ENCODE measurements at regions not wholly inside any gene's neighbourhood (a gene's known extent, or its start where the extent isn't known, plus 50 kb on each side); places are given as distances from the start of the nearest gene placed in this dataset.
"Not testable (repeated sequence)": the region's sequence is repeated elsewhere in the genome, so short reads cannot be mapped to it uniquely, and the experiment has no call there.

DNA sequence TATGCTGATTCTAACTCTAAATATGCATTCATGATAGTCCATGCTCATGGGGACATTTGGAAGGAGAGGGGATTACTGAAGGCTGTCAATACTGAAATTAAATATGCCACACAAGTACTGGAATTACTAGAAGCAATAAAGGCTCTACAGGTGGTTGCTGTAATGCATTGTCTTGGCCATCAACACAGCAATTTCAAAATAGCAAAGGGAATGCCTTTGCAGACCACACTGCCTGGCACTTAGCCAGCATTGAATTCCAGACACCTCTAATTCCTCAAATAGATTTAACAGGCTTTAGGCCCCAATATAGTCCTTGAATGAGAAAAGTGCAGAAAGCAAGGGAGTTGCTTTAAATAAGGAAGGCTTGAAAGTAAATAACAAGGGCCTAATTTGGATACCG lies 115.8 kb upstream of the PLCL2 start:
- DNase-seq (ENCODE audit: low spot score), result no peak

DNA sequence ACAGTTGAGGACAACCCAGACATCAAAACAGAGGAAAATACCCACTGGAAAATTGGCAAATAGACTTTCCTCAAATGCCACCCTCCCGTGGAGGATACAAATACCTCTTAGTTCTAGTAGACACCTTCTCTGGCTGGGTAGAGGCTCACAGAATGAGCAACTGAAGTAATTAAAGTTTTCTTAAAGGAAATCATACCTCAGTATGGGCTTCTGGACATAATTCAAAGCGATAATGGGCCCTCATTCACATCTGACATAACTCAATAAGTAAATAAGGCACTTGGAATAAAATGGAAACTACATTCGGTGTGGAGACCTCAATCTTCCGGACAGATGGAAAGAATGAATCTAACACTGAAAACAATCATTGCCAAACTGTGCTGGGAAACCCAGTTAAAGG lies 115.2 kb upstream of the PLCL2 start:
- DNase-seq (ENCODE audit: low spot score), result no peak

DNA sequence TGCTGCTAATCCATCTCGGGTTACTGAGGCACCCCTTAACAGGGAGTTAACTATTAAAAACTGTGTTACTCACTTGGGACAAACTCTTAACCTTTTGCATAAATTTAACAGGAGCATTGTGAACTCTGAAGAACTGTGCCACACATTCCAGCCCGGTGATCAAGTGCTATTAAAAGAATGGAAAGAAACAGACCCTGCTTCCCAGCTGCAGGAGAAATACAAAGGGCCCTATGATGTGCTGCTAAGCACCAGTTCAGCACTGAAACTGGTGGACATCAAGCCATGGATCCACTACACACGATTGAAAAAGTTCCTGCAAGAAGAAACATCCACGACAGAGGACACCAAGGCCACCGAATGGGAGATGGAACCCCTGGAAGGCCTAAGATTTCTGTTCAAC lies 114.7 kb upstream of the PLCL2 start:
- DNase-seq (ENCODE audit: low spot score), result no peak

DNA sequence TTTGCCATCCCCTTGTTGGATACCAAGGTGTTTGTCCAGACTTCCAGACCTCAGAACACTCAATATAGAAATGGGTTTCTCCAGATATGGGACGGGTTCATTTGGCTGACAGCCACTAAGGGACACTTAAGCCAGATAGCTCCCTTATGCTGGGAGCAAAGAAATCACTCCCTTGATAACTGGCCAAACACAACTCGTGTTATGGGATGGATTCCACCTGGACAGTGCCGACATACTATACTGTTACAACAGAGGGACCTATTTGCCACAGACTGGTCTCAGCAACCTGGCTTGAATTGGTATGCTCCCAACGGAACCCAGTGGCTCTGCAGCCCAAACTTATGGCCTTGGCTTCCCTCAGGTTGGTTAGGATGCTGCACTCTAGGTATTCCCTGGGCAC lies 114.0 kb upstream of the PLCL2 start:
- no peak for DNase-seq (ENCODE audit: low spot score)

DNA sequence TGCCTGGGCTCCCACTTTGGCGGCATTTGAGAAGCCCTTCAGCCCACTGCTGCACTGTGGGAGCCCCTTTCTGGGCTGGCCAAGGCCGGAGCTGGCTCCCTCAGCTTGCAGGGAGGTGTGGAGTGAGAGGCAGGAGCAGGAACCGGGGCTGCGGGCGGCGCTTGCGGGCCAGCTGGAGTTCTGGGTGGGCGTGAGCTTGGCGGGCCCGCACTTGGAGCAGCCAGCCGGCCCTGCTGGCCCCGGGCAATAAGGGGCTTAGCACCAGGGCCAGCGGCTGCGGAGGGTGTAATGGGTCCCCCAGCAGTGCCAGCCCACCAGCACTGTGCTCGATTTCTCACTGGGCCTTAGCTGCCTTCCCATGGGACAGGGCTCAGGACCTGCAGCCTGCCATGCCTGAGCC lies 111.2 kb upstream of the PLCL2 start:
- DNase-seq (ENCODE audit: low spot score), result not testable (repeated sequence)

DNA sequence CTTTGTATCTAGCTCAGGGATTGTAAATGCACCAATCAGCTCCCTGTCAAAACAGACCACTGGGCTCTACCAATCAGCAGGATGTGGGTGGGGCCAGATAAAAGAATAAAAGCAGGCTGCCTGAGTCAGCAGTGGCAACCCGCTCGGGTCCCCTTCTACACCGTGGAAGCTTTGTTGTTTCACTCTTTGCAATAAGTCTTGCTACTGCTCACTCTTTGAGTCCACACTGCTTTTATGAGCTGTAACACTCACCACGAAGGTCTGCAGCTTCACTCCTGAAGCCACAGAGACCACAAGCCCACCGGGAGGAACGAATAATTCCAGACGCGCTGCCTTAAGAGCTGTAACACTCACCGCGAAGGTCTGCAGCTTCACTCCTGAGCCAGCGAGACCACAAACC lies 110.2 kb upstream of the PLCL2 start:
- DNase-seq (ENCODE audit: low spot score), result not testable (repeated sequence)

DNA sequence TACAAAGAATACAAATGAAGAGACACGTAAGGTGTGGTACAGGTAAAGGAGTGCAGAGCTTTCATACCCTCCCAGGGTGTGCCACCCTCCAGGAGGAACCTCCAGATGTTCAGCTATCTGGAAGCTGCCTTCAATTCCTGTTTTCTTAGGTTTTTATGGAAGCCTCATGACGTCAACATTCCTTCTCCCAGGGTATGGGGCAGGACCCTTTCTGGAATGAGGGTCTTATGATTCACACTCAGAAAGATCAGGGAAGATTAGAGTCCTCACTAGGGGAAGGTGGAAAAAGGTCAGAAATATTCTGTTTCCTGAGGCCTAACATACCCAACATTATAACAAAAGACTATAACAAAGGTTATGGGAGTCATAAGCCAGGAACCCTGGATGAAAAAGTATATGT lies 99.8 kb upstream of the PLCL2 start:
- no peak for DNase-seq (ENCODE audit: low spot score)

DNA sequence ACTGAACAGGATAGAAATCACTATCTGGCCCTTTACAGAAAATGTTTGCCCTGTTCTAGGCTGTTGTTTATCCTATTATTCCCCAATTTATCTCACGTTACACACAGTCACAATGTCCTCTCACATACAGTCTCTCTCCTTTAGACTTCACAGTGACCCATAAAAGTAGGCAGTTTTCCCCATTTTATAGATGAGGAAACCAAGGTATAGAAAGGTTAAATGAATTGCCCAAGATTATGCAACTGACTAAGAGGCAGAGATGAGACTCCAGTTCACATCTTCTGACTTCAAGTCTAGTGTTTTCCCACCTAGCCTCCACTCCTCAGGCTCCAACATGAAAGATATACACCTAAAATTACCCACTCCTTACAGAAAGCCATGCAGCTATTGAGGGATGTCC lies 99.3 kb upstream of the PLCL2 start:
- no peak for DNase-seq (ENCODE audit: low spot score)

DNA sequence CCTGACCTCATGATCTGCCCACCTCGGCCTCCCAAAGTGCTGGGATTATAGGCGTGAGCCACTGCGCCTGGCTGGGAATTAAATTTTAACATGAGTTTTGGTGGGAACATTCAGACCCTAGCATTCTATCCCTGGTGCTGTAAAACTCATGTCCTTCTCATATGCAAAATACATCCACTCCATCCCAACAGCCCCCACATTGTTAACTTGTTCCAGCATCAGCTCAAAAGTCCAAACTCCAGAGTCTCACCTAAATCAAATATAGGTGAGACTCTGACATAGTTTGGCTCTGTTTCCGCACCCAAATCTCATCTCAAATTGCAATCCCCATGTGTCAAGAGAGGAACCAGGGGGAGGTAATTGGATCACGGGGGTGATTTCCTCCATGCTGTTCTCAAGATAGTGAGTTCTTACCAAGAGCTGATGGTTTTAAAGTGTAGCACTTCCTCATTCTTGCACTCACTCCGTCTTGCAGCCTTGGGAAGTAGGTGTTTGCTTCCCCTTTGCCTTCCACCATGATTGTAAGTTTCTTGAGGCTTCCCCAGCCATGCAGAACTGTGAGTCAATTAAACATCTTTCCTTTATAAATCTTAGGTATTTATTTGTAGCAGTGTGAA lies 96.2 kb upstream of the PLCL2 start:
- no peak for DNase-seq (ENCODE audit: low spot score)

DNA sequence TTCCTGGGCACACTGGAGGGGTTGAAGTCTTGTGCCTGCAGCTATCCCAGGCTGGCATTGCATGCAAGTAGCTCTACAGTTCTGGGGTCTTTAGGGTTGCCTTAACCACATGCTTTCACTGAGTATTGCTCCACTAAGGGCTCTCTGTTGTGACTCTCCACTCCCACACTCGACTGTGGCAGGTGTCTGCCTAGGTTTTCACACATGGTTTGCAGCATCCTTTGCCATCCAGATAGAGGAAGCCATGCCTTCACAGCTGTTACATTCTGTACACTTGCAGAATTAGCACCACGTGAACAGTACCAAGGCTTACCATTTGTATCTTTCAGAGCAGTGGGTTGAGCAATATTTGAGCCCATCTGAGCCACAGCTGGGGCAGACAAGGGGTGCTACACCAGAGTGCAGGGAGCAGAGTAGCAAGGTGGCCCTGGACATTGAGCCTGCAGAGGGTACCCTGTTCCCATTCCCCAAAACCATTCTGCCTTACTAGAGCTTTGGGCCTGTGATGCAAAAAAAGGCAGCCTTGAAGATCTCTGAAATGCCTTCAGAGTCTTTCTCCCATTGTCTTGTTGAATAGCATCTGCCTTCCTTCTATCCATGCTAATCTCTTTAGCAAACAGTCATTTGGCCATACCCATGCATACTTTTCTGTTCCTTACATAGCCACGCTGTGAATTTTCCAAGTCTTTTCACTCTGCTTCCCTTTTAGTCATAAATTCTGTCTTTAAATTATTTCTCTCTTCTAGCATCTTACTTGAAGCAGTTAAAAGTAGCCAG lies 95.2 kb upstream of the PLCL2 start:
- no peak for DNase-seq (ENCODE audit: low spot score)

DNA sequence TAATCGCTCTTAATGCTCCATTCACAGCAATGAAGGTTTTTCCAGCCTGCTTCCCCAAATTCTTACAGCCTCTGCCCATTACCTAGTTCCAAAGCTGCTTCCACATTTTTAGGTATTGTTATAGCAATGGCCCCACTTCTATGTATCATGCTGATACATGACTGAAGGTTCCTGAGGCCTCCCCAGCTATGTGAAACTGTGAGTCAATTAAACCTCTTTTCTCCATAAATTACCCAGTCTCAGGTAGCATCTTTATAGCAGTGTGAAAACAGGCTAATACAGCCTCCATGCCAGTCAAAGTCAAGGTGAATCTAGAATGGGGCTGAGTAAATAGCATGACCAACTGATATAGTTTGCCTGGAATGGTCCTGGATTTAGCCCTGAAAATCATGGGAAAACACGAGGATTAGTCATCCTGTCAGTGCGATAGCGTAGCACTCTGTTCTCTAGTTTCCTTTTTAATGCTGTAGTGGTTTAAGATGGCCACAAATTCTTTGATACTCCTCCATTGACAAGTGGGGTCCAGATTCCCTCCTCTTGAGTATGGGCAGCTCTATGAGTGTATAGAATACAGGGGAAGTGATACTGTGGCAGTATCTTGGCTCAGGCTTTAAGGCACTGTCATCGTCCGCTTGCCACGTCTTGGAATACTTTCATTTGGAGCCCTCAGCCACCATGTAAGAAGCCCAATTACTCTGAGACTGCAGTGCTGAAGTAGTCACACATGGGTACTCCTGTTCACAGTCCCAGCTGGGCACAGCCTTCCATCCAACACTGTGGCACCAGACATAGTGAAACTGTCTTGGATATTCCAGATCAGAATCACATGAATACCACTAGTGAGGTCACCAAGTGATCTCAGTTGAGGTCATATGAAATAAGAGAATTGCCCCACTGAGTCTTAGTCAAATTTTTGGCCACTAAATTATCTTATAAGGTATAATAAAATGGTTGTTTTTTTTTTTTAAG lies 94.0 kb upstream of the PLCL2 start:
- DNase-seq (ENCODE audit: low spot score), result no peak

DNA sequence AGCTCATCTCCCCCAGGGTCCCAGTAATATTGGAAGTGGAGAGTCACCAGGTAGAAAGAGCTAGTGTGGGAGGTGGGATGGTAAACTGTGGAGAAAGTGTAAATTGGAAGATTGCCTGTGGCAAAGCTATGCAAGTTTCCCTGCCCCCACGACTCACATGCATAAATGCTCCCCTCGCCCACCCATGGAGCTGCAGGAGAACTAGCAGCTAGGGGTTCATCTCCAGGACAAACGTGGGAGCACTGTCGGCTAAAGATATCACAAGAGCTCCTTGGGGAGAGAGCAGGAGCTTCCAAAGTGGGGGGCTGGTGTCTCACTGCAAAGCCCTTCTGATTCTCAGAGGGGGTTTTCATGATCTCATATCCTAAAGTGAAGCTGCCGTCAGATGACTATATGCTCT lies 91.4 kb upstream of the PLCL2 start:
- no peak for DNase-seq (ENCODE audit: low spot score)

DNA sequence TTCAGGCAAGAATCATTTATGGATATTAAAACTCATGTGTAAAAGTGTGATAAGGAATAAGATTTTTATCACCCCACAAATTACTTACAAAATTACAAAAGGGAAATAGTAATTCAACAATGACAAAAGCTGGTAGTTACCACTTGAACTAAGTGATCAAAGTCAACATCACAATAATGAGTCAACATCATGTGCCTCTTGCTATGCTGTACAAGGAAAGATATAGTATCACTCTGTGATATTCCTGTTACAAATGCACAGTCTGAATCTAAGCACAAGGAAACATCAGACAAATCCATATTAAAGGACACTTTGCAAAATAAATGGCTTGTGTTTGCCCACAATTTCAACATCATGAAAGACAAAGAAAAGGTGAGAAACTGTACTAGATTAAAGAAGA lies 90.5 kb upstream of the PLCL2 start:
- no peak for DNase-seq (ENCODE audit: low spot score)

DNA sequence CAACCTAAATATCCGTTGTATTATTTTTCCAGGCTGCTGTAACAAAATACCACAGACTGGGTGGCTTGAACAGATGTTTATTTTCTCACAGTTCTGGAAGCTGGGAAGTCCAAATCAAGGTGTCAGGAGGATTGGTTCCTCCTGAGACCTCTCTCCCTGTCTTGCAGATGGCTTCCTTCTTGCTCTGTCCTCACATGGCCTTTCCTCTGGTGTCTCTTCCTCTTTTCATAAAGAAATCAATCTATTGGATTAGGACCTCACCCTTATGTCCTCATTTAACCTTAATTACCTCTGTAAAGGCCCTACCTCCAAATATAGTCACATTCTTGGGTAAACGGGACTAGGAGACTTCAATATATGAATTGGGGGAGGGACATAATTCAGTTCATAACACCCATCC lies 89.2 kb upstream of the PLCL2 start:
- no peak for DNase-seq (ENCODE audit: low spot score)

DNA sequence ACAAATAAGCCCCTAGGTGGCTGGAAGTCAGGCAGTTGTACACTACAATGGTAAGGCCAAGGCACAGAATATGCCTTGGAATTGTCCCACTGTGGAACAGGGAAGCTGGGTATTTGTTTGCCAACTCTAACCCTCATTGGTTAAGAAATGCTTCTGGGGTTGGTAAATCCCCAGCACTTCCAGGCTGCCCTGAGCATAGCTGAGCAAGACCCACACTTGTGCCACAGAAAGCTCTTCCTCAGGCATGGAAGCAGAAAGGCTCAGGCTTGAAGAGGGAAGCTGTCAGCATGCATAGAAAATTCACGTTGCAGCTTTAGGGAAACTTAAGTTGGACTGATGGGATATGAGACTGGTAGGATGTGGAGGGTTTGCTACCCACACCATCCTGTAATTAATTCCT lies 86.9 kb upstream of the PLCL2 start:
- DNase-seq (ENCODE audit: low spot score), result no peak

DNA sequence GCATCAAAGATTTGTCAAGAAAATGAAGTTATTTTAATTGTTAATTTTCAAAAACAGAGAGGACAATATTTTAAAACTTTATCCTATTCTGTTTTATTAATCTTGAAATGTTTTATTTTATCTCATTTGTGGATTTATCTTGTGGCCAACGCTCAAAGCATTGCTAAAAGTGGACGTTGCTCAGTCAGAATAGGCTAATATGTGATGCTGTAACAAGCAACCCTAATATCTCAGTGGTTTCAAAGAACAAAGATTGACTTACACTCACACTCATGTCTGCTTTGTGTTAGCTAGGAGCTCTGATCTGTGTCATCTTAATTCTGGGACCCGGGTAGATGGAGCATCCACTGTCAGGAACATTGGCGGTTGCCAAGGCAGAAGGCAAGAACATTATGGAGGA lies 86.0 kb upstream of the PLCL2 start:
- DNase-seq (ENCODE audit: low spot score), result no peak

DNA sequence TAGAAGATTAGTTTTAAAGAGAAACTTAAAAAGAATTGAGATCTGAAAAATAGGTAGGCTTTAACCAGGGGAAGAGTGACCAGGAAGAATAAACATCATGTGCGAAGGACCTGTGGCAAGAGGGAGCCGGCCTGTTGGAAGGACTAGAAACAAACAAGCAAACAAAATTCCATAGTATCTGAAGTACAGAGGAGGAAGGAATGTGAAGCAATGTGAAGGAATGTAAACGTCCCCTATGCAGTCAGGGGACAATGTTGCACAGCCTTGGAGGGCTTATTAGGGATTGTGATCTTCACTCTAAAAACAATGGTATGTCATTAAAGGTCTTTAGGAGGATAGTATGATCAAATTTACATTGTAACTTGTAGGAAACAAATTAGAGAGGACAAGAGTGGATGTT lies 84.4 kb upstream of the PLCL2 start:
- DNase-seq (ENCODE audit: low spot score), result no peak

DNA sequence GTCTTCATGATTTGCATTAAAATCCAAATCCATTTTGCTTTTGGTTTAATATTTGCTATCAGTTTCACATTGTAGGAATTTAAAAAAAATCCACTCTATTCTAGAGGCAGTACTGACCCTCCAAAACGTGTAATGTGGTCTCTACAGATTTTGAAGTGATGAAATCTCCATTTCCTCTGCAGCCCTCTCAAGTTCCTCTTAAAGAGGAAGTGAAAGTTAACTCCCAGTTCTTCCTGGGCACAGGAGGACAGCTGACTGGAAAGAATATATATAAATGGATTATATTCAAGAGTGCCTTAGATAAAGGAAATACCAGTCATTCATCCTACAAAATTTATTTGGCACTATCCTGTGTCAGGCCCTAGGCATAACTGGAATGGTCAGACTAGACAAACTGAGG lies 83.5 kb upstream of the PLCL2 start:
- no peak for DNase-seq (ENCODE audit: low spot score)

DNA sequence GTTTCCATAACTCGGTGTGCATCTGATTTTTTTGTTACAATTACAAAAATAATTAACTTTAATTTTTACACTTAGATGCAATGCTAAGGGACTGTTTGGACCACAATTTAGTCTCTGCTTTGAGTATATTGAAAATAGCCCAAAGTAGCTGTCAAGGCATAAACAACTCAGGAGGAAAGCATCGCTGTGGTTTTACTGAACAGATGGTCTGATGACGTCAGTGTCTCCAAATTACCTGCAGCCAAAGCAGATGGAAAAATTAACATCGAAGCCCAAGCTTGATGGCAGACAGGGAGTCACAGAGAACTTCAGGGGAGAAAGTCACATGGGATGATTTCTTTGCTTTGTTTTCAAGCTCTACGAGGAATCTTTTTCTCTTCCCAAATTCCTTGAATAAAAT lies 83.1 kb upstream of the PLCL2 start:
- DNase-seq (ENCODE audit: low spot score), result peak; percentile 54

DNA sequence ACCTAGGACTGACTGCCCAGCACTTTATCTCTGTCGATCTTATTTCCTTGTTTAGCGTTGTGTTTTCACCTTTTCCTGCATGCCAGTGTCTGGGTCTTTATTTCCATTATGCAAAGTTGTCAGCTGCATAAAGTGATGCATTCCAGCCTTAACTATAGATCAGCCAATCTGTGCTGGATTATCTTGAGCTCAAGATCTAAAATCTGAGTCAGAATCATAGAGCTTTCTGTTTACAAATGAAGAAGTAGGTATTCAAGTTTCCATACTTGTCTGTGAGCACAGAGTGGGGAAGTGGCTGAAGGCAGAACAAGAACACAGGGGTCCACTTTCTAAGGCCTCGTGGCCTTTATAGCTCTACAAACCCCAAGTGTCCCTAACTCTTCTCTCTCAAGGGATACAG lies 82.4 kb upstream of the PLCL2 start:
- no peak for DNase-seq (ENCODE audit: low spot score)

DNA sequence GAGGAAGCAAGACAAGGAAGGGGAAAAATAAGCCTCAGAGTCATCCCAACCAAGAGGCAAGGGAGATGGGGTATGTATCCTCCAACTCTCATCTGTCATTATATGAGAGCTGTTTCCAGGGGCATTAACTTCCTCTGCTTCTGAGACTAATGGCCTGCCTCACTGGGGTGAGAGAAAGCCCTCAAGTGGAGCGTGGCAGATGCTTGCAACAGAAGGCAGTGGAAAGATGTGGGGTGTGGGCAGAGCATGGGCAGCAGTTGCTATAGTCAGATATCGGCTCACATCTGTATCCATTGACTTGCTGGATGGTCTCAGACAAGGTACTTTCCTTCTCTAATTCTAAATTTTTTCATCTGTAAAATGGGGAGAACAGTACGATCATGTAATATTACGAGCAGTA lies 81.7 kb upstream of the PLCL2 start:
- no peak for DNase-seq (ENCODE audit: low spot score)

DNA sequence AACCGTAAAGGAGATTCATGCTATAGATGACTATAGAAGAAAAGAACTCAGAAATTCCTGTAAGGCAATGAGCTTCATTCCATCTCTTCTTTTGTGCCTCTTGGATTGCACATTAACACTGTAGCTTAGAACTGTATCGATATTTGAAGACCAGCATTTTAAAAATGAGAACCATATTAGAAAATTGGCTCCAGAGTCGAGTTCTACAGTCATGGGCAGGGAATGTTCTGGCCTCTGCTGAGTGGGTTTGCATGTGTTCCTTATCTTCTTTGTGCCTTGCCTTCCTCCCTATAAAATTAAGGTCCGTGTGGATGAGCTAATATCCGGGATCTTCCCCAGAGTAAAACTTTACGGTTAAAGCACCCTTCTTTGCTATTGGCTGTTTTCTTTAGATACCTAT lies 77.4 kb upstream of the PLCL2 start:
- no peak for DNase-seq (ENCODE audit: low spot score)
